ENCODE measurements at regions not wholly inside any gene's neighbourhood (a gene's known extent, or its start where the extent isn't known, plus 50 kb on each side); places are given as distances from the start of the nearest gene placed in this dataset.

DNA sequence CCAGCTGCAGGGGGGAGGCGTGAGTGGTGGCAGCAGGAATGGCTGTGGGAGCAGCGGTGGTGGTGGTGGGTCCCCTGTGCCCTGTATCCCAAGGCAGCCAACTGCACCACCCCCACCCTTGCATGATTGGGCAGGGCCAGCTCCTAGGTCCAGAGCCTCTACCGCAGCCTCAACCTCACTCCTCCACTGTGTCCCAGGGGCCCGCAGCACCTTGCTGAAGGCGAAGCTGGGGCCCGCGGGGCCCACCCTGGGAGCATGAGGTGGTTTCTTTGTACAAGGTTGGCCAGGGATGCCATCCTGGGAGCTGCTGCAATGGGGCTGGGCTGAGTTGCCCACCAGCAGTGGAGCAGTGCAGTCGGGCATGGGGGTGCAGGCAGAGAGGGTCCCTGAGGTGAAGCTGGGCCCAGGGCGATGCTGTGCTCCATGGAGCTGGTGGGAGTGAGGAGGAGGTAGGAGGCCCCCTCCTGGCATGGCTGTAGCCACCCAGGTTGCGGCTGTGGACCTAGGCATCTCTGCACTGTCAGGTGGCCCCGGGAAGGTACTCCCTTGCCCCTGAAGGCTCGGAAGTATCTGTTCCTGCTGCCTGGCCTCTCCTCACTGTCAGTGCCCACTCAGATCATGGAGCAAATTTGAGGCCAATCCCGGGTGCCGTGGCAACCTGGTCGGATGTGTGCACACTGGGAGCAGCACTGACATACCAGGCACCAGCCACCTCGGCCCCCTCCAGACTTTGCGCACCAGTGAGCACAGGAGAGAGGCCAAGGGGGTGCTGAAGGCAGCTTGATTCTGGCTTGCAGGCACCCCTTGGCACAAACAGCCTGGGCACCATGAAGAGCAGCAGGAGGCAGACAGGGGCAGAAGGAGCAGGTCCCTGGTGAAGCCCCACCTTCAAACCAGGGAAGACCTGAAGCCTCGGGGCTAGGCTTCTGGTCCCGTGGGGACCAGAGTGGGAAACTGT is 60.2 kb upstream of the L3MBTL3 start:
- Histone ChIP-seq H3K9ac (ENCODE audit: low read depth, low read length) (no peak overlapping the region), H2BK15ac (ENCODE audit: low read depth, low read length) (no peak overlapping the region), H4K20me1 (ENCODE audit: insufficient read depth, low read length) (no peaks in the 10 kb centered on the region), H2BK5ac (ENCODE audit: low read depth, low read length, poor library complexity, severe bottlenecking) (no peak overlapping the region), H2AFZ (replicated peaks; ENCODE audit: low read length, poor library complexity) (no peak overlapping the region), H3K4ac (ENCODE audit: low read depth, low read length) (no peak overlapping the region), H2BK20ac (ENCODE audit: low read depth, low read length) (no peak overlapping the region), H3K4me3 (ENCODE audit: insufficient read depth, low read depth, low read length) (no peak overlapping the region), H3K56ac (ENCODE audit: extremely low read depth, insufficient read depth, low read length) (no peak overlapping the region), H3K18ac (ENCODE audit: low read depth, low read length) (no peak overlapping the region), H2AK9ac (replicated peaks; ENCODE audit: low read depth, low read length, poor library complexity) (no peak overlapping the region), H3K4me1 (ENCODE audit: control insufficient read depth, insufficient read depth, low read length) (no peaks in the 10 kb centered on the region), H4K91ac (ENCODE audit: insufficient read depth, low read depth, low read length) (no peak overlapping the region), H3K36me3 (ENCODE audit: control insufficient read depth, insufficient read depth, low read length) (no peaks in the 10 kb centered on the region), H3K14ac (replicated peaks; ENCODE audit: low read depth, low read length) (no peak overlapping the region), H3K79me1 (ENCODE audit: low read depth in 1 of 2, low read length in 2 of 2) (no peaks in the 10 kb centered on the region), H3K9me3 (ENCODE audit: control insufficient read depth, insufficient read depth, low read length) (no peaks in the 10 kb centered on the region), H3K23ac (ENCODE audit: low read depth, low read length) (no peak overlapping the region), H2BK120ac (ENCODE audit: low read depth, low read length) (no peak overlapping the region), H2AK5ac (ENCODE audit: low read depth, low read length) (no peak overlapping the region), H4K8ac (ENCODE audit: low read depth in 2 of 2, low read length in 2 of 2) (no peak overlapping the region), H3K4me2 (ENCODE audit: low read depth, low read length) (no peak overlapping the region), H3K27me3 (ENCODE audit: control insufficient read depth, insufficient read depth, low read length) (no peaks in the 10 kb centered on the region), H3K27ac (ENCODE audit: insufficient read depth, low read length) (no peak overlapping the region), H3K9me1 (ENCODE audit: insufficient read depth, low read length) (no peaks in the 10 kb centered on the region), H4K5ac (ENCODE audit: low read depth, low read length) (no peak overlapping the region)
- TF ChIP-seq FOS (IDR thresholded peaks at IDR 0.05; ENCODE audit: low read depth, low read length) (no peak), RFX5 (IDR thresholded peaks at IDR 0.05; ENCODE audit: low read depth, low read length) (no peak), RAD21 (IDR thresholded peaks at IDR 0.05; ENCODE audit: low read length) (no peak), BHLHE40 (IDR thresholded peaks at IDR 0.05; ENCODE audit: low read depth, low read length) (no peak), CEBPB (IDR thresholded peaks at IDR 0.05; ENCODE audit: low read depth, low read length) (no peak), POLR2A (IDR thresholded peaks at IDR 0.05; ENCODE audit: low read depth, low read length) (no peak), MAZ (IDR thresholded peaks at IDR 0.05; ENCODE audit: borderline replicate concordance, low read depth, low read length) (no peak), SMC3 (IDR thresholded peaks at IDR 0.05; ENCODE audit: low read depth, low read length) (no peak)
- TF ChIP-seq, protein P1, sequence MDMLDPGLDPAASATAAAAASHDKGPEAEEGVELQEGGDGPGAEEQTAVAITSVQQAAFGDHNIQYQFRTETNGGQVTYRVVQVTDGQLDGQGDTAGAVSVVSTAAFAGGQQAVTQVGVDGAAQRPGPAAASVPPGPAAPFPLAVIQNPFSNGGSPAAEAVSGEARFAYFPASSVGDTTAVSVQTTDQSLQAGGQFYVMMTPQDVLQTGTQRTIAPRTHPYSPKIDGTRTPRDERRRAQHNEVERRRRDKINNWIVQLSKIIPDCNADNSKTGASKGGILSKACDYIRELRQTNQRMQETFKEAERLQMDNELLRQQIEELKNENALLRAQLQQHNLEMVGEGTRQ (IDR thresholded peaks at IDR 0.05; ENCODE audit: low read depth, low read length): no peak
- POLR2A ChIA-PET (ENCODE audit: unreplicated experiment): no interaction called here
- CTCF ChIA-PET: no interaction called here
- intact Hi-C loops (cut with micrococcal nuclease) (no loop called here), dilution Hi-C loops (cut with HindIII; ENCODE audit: low sequenced_read_pairs, unreplicated experiment) (no loop called here), in situ Hi-C loops (cut with MboI; ENCODE audit: low sequenced_read_pairs) (no loop called here)
- no peak for DNase-seq
- 85% methylated on average over 5 of the region's 19 CpGs; no CpG with 5 or more reads in 1 of the 2 experiments for WGBS, 2 experiments (ENCODE audit: extremely low coverage in 2 of 2, insufficient read length in 1 of 2)
- ATAC-seq (ENCODE audit: low read depth): no peak
- no TSS peak for BruUV-seq (replicated peaks)

Measured in IMR-90 (cell line).